GM23338 (cell line): ENCODE measurements at regions not wholly inside any gene's neighbourhood (a gene's known extent, or its start where the extent isn't known, plus 50 kb on each side); places are given as distances from the start of the nearest gene placed in this dataset.

ENCODE experiments used
- ATAC-seq: fragments of 200-7000 bp; cut with Tn5 transposase; 3 replicates; pipeline ENCODE4 v1.9.1; 2020
- DNase-seq: peaks from one replicate; pipeline ENCODE4 v3.0.0-alpha.2; 2015; ENCODE audit warnings: low spot score
- H2AFZ ChIP-seq: fragments of 200-600 bp; sonication (generic); 2 replicates; pipeline ENCODE4 v1.8.0; 2016; ENCODE audit warnings: antibody characterized with exemption, mild to moderate bottlenecking, moderate library complexity
- H3F3A ChIP-seq: fragments of 200-600 bp; sonication (generic); replicated peaks from 2 replicates; pipeline ENCODE4 v1.8.0; 2017; ENCODE audit warnings: antibody characterized with exemption, mixed run types, low read depth
- H3K27ac ChIP-seq: fragments of 200-600 bp; sonication (generic); 2 replicates; pipeline ENCODE4 v1.6.1; 2016; ENCODE audit warnings: low read depth
- H3K27me3 ChIP-seq: fragments of 200-600 bp; sonication (generic); 2 replicates; pipeline ENCODE4 v1.8.0; 2016; ENCODE audit warnings: mild to moderate bottlenecking, mixed run types, moderate library complexity; ENCODE audit not compliant: insufficient read depth
- H3K36me3 ChIP-seq: fragments of 200-600 bp; sonication (generic); 2 replicates; pipeline ENCODE4 v1.8.0; 2016; ENCODE audit warnings: mild to moderate bottlenecking; ENCODE audit not compliant: insufficient read depth
- H3K4me1 ChIP-seq: fragments of 200-600 bp; sonication (generic); 2 replicates; pipeline ENCODE4 v1.8.0; 2016; ENCODE audit warnings: mild to moderate bottlenecking, moderate library complexity; ENCODE audit not compliant: insufficient read depth
- H3K4me2 ChIP-seq: fragments of 200-600 bp; sonication (generic); 2 replicates; pipeline ENCODE4 v1.7.1; 2017; ENCODE audit warnings: mixed run types
- H3K4me3 ChIP-seq: fragments of 200-600 bp; sonication (generic); 2 replicates; pipeline ENCODE4 v1.6.1; 2016; ENCODE audit warnings: mixed run types
- H3K79me2 ChIP-seq: fragments of 200-600 bp; sonication (generic); replicated peaks from 2 replicates; pipeline ENCODE4 v1.8.0; 2017; ENCODE audit warnings: mild to moderate bottlenecking; ENCODE audit not compliant: insufficient read depth
- H3K9me2 ChIP-seq: fragments of 200-600 bp; sonication (generic); 2 replicates; pipeline ENCODE4 v1.8.0; 2017; ENCODE audit not compliant: insufficient read depth
- H4K20me1 ChIP-seq: fragments of 200-600 bp; sonication (generic); replicated peaks from 2 replicates; pipeline ENCODE4 v1.8.0; 2017; ENCODE audit warnings: mild to moderate bottlenecking; ENCODE audit not compliant: insufficient read depth
- H3K27ac Mint-ChIP-seq: 2 replicates; pipeline ENCODE4 v1.8.0; 2020; ENCODE audit warnings: inconsistent platforms, mild to moderate bottlenecking, moderate library complexity, mixed read lengths
- H3K27me3 Mint-ChIP-seq: 3 replicates; pipeline ENCODE4 v1.8.0; 2022; ENCODE audit warnings: low read depth, mild to moderate bottlenecking, moderate library complexity, mixed read lengths, inconsistent platforms; ENCODE audit not compliant: insufficient read depth, poor library complexity
- H3K36me3 Mint-ChIP-seq: 3 replicates; pipeline ENCODE4 v1.8.0; 2021; ENCODE audit warnings: low read depth, mild to moderate bottlenecking, inconsistent platforms, moderate library complexity, mixed read lengths
- H3K4me1 Mint-ChIP-seq: 3 replicates; pipeline ENCODE4 v1.8.0; 2020; ENCODE audit warnings: mild to moderate bottlenecking, inconsistent platforms, mixed read lengths
- H3K4me3 Mint-ChIP-seq: 3 replicates; pipeline ENCODE4 v1.8.0; 2021; ENCODE audit warnings: moderate library complexity, mild to moderate bottlenecking, inconsistent platforms, mixed read lengths
- H3K9me3 Mint-ChIP-seq: 3 replicates; pipeline ENCODE4 v1.8.0; 2020; ENCODE audit warnings: moderate library complexity, mild to moderate bottlenecking, inconsistent platforms, mixed read lengths
- CREB1 ChIP-seq: fragments of 250-450 bp; sonication (Bioruptor Pico); IDR thresholded peaks from 2 replicates; pipeline ENCODE4 v1.5.0; 2020; ENCODE audit warnings: low read depth, mild to moderate bottlenecking, moderate library complexity
- CTCF ChIP-seq, 2 experiments: fragments of 200-600 bp in 1 of 2; sonication (generic) in 1 of 2; conservative IDR thresholded peaks; 2 replicates each; pipeline versions ENCODE4 v1.5.1 to v1.6.1; 2016 to 2017; ENCODE audit warnings: antibody characterized with exemption in 2 of 2, low read depth in 2 of 2, mild to moderate bottlenecking in 2 of 2, moderate library complexity in 1 of 2
- ETS1 ChIP-seq: IDR thresholded peaks from 2 replicates; pipeline ENCODE4 v1.6.1; 2016; ENCODE audit warnings: antibody characterized with exemption
- EZH2 ChIP-seq: fragments of 200-600 bp; sonication (generic); IDR thresholded peaks from one replicate; pipeline ENCODE4 v1.8.0; 2017; ENCODE audit warnings: antibody characterized with exemption, mild to moderate bottlenecking, low read depth; ENCODE audit not compliant: unreplicated experiment
- EZH2phosphoT487 ChIP-seq: fragments of 200-600 bp; sonication (generic); IDR thresholded peaks from one replicate; pipeline ENCODE4 v1.8.1; 2018; ENCODE audit warnings: antibody characterized with exemption; ENCODE audit not compliant: unreplicated experiment
- JUNB ChIP-seq: IDR thresholded peaks from one replicate; pipeline ENCODE4 v1.6.1; 2016; ENCODE audit warnings: antibody characterized with exemption; ENCODE audit not compliant: unreplicated experiment
- NANOG ChIP-seq: IDR thresholded peaks from 2 replicates; pipeline ENCODE4 v1.6.1; 2016; ENCODE audit warnings: antibody characterized with exemption, borderline replicate concordance
- POLR2AphosphoS5 ChIP-seq: IDR thresholded peaks from 2 replicates; pipeline ENCODE4 v1.6.1; 2016; ENCODE audit warnings: antibody characterized with exemption, low read depth
- REST ChIP-seq: IDR thresholded peaks from one replicate; pipeline ENCODE4 v1.6.1; 2018; ENCODE audit warnings: antibody characterized with exemption; ENCODE audit not compliant: unreplicated experiment
- ZNF114 ChIP-seq: fragments of 250-450 bp; sonication (Bioruptor Pico); IDR thresholded peaks from 2 replicates; pipeline ENCODE4 v1.5.0; 2020; ENCODE audit warnings: mild to moderate bottlenecking, moderate library complexity
- ZNF331 ChIP-seq: fragments of 250-450 bp; sonication (Bioruptor Pico); IDR thresholded peaks from 2 replicates; pipeline ENCODE4 v1.5.0; 2020; ENCODE audit warnings: low read depth, mild to moderate bottlenecking, moderate library complexity
- ZNF462 ChIP-seq: fragments of 250-450 bp; sonication (Bioruptor Pico); IDR thresholded peaks from 2 replicates; pipeline ENCODE4 v1.5.0; 2020; ENCODE audit warnings: mild to moderate bottlenecking, moderate library complexity

GRCh38 chr3:76986876-76987474 is 52.9 kb upstream of the ROBO2 start:
- DNase-seq: no peak
- Histone ChIP-seq H3K36me3 (no peaks in the 10 kb centered on the region), H3K27me3 (no peaks in the 10 kb centered on the region), H3K4me1 (0 out of 2 replicates have a peak, but pooled peaks cover 3% of the 10 kb centered on the region), H3K4me2 (no peak overlapping the region), H3K4me3 (no peak overlapping the region), H3K27ac (no peak overlapping the region), H3F3A (no peaks in the 10 kb centered on the region), H2AFZ (no peak overlapping the region), H4K20me1 (no peaks in the 10 kb centered on the region), H3K79me2 (no peaks in the 10 kb centered on the region), H3K9me2 (no peaks in the 10 kb centered on the region)
- Mint-ChIP-seq H3K4me1 (peaks cover 12% of the 10 kb centered on the region; the same call in 2 of the 3 replicates), H3K27me3 (peaks cover 3% of the 10 kb centered on the region), H3K9me3 (no peaks in the 10 kb centered on the region), H3K4me3 (no peak overlapping the region), H3K27ac (no peak overlapping the region), H3K36me3 (no peaks in the 10 kb centered on the region)
- ATAC-seq: no peak
- TF ChIP-seq NANOG (no peak), CTCF (conservative IDR thresholded peaks at IDR 0.05; ENCODE audit: low read depth in 2 of 2) (no peak), ETS1 (no peak), EZH2 (no peak), ZNF331 (CRISPR knock-in tag) (no peak), EZH2phosphoT487 (no peak), ZNF462 (CRISPR knock-in tag) (no peak), CREB1 (CRISPR knock-in tag) (no peak), JUNB (no peak), ZNF114 (CRISPR knock-in tag) (no peak), REST (no peak), POLR2AphosphoS5 (no peak)
